ENCODE measurements at regions not wholly inside any gene's neighbourhood (a gene's known extent, or its start where the extent isn't known, plus 50 kb on each side); places are given as distances from the start of the nearest gene placed in this dataset.
"Not testable (repeated sequence)": the region's sequence is repeated elsewhere in the genome, so short reads cannot be mapped to it uniquely, and the experiment has no call there.

DNA sequence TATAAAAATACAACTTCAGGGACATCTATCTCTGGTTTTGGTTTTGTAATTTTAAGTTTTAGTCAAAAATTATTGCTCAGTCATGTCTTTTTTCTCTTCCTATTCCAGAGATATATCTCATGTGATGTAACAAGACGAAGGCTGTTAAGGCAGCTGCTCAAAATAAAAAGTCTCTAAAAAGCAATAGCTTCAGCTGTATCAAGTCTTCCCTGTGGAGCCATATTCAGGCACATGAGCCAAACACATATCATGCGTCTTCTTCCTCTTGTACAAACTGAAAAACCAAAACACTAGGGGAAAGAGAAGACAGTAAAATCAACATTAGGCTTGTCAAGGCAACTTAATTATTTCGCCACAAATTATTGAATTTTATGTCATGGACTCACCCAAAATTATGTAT, 240.7 kb downstream of the NRIP1 start:
- Histone ChIP-seq H3K36me3 (ENCODE audit: control insufficient read depth in 2 of 3, insufficient read depth in 3 of 3, low read length in 3 of 3) (no peaks in the 10 kb centered on the region), H3K9ac (ENCODE audit: low read length in 3 of 3) (no peak overlapping the region), H3K9me3 (ENCODE audit: control insufficient read depth in 2 of 3, insufficient read depth in 1 of 3, low read length in 3 of 3) (no peaks in the 10 kb centered on the region), H3K27ac (ENCODE audit: low read depth in 2 of 2, low read length in 2 of 2) (no peak overlapping the region), H3K27me3 (ENCODE audit: control insufficient read depth, insufficient read depth, low read length) (no peaks in the 10 kb centered on the region), H3K4me1 (ENCODE audit: control insufficient read depth in 2 of 3, insufficient read depth in 2 of 3, low read depth in 1 of 3, low read length in 3 of 3) (no peaks in the 10 kb centered on the region), H3K4me3 (ENCODE audit: low read length in 3 of 3) (no peak overlapping the region)
- no peak for FAIRE-seq
- intact Hi-C loops (cut with DNase I): no loop called here
- no peak for DNase-seq
- TF ChIP-seq, protein P1, sequence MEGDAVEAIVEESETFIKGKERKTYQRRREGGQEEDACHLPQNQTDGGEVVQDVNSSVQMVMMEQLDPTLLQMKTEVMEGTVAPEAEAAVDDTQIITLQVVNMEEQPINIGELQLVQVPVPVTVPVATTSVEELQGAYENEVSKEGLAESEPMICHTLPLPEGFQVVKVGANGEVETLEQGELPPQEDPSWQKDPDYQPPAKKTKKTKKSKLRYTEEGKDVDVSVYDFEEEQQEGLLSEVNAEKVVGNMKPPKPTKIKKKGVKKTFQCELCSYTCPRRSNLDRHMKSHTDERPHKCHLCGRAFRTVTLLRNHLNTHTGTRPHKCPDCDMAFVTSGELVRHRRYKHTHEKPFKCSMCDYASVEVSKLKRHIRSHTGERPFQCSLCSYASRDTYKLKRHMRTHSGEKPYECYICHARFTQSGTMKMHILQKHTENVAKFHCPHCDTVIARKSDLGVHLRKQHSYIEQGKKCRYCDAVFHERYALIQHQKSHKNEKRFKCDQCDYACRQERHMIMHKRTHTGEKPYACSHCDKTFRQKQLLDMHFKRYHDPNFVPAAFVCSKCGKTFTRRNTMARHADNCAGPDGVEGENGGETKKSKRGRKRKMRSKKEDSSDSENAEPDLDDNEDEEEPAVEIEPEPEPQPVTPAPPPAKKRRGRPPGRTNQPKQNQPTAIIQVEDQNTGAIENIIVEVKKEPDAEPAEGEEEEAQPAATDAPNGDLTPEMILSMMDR (IDR thresholded peaks at IDR 0.05; ENCODE audit: borderline replicate concordance, extremely low read depth, insufficient read depth): no peak

DNA sequence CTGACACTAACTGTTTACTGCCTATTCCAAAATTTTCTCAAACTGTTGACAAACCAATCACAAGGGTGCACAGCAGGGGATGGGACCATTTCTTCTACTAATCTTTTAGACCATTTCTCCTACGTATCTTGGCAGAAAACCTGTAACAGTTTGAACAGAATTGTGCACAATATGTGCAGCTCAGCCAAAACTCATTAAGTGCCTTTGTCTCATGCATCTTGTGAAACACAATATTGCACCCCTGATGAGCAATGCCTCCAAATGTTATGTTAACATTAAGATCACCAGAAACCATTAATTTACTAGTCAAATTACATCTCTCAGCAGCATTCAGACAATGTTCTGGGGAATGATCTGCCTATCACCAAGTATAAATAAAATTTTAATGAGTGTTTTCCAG, 247.5 kb downstream of the NRIP1 start:
- intact Hi-C loops (cut with DNase I): no loop called here
- H3K9ac ChIP-seq (ENCODE audit: low read length in 3 of 3): no peak overlapping the region
- H3K4me1 ChIP-seq (ENCODE audit: control insufficient read depth in 2 of 3, insufficient read depth in 2 of 3, low read depth in 1 of 3, low read length in 3 of 3): no peaks in the 10 kb centered on the region
- no peaks in the 10 kb centered on the region for H3K27me3 ChIP-seq (ENCODE audit: control insufficient read depth, insufficient read depth, low read length)
- no peak overlapping the region for H3K27ac ChIP-seq (ENCODE audit: low read depth in 2 of 2, low read length in 2 of 2)
- FAIRE-seq (no peak), DNase-seq (peak in 2 of 5 donors; percentile 6)
- peaks cover 0 to 3% (median 2%) of the 10 kb centered on the region in 3 donors for H3K9me3 ChIP-seq (ENCODE audit: control insufficient read depth in 2 of 3, insufficient read depth in 1 of 3, low read length in 3 of 3)
- TF ChIP-seq, protein P1 (IDR thresholded peaks at IDR 0.05; ENCODE audit: borderline replicate concordance, extremely low read depth, insufficient read depth): no peak
- H3K36me3 ChIP-seq (ENCODE audit: control insufficient read depth in 2 of 3, insufficient read depth in 3 of 3, low read length in 3 of 3): no peaks in the 10 kb centered on the region
- no peak overlapping the region for H3K4me3 ChIP-seq (ENCODE audit: low read length in 3 of 3)

DNA sequence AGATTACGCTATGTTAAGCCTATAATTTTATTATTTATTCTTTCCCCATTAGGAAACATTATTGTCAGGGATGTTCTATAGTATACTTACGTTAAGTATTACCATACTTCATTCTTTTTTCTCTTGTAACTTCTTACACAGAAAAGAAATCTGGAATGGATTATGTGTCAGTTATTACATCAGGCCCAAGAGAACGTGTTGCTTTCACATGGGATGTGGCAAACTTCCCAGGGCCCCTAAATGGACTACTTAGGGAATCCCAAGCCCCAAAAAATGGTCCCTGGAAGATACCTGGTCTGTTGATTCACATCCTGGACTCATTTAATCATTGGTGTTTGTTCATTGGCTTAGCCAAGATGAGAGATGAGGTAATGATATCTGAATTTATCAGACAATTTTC, 249.8 kb downstream of the NRIP1 start:
- FAIRE-seq (no peak), DNase-seq (no peak)
- Histone ChIP-seq H3K9ac (ENCODE audit: low read length in 3 of 3) (no peak overlapping the region), H3K27me3 (ENCODE audit: control insufficient read depth, insufficient read depth, low read length) (no peaks in the 10 kb centered on the region), H3K4me1 (ENCODE audit: control insufficient read depth in 2 of 3, insufficient read depth in 2 of 3, low read depth in 1 of 3, low read length in 3 of 3) (no peaks in the 10 kb centered on the region), H3K9me3 (ENCODE audit: control insufficient read depth in 2 of 3, insufficient read depth in 1 of 3, low read length in 3 of 3) (peaks cover 0 to 11% (median 2%) of the 10 kb centered on the region in 3 donors), H3K27ac (ENCODE audit: low read depth in 2 of 2, low read length in 2 of 2) (no peak overlapping the region), H3K4me3 (ENCODE audit: low read length in 3 of 3) (no peak overlapping the region), H3K36me3 (ENCODE audit: control insufficient read depth in 2 of 3, insufficient read depth in 3 of 3, low read length in 3 of 3) (no peaks in the 10 kb centered on the region)
- TF ChIP-seq, protein P1 (IDR thresholded peaks at IDR 0.05; ENCODE audit: borderline replicate concordance, extremely low read depth, insufficient read depth): no peak
- intact Hi-C loops (cut with DNase I): no loop called here

DNA sequence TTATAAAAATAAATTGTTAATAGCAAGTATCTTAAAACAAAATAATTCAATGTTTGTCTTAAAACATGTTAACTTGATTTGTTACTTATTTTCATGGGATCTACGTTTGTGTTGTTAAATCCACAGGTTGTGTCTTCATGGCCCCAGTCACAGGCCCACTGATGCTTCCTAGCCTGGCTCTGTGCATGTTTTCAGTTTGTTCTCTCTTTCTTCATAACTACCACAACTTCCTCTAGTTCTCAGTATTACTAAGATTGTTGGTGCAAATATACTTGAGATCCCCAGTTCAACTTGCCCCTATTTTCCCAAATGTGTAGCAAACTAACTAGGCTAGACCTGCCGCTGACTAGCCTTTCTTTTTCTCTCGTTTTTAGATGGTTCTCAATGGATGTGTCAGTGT, 250.5 kb downstream of the NRIP1 start:
- H3K9me3 ChIP-seq (ENCODE audit: control insufficient read depth in 2 of 3, insufficient read depth in 1 of 3, low read length in 3 of 3): peaks cover 0 to 11% (median 2%) of the 10 kb centered on the region in 3 donors
- DNase-seq: no peak
- TF ChIP-seq, protein P1 (IDR thresholded peaks at IDR 0.05; ENCODE audit: borderline replicate concordance, extremely low read depth, insufficient read depth): no peak
- no peak overlapping the region for H3K4me3 ChIP-seq (ENCODE audit: low read length in 3 of 3)
- no peak overlapping the region for H3K9ac ChIP-seq (ENCODE audit: low read length in 3 of 3)
- no peak for FAIRE-seq
- H3K27ac ChIP-seq (ENCODE audit: low read depth in 2 of 2, low read length in 2 of 2): no peak overlapping the region
- H3K4me1 ChIP-seq (ENCODE audit: control insufficient read depth in 2 of 3, insufficient read depth in 2 of 3, low read depth in 1 of 3, low read length in 3 of 3): no peaks in the 10 kb centered on the region
- H3K36me3 ChIP-seq (ENCODE audit: control insufficient read depth in 2 of 3, insufficient read depth in 3 of 3, low read length in 3 of 3): no peaks in the 10 kb centered on the region
- intact Hi-C loops (cut with DNase I): no loop called here
- no peaks in the 10 kb centered on the region for H3K27me3 ChIP-seq (ENCODE audit: control insufficient read depth, insufficient read depth, low read length)

DNA sequence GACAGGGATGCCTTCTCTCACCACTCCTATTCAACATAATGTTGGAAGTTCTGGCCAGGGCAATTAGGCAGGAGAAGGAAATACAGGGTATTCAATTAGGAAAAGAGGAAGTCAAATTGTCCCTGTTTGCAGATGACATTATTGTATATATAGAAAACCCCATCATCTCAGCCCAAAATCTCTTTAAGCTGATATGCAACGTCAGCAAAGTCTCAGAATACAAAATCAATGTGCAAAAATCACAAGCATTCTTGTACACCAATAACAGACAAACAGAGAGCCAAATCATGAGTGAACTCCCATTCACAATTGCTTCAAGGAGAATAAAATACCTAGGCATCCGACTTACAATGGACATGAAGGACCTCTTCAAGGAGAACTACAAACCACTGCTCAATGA, 258.1 kb upstream of the SAMSN1 start:
- H3K36me3 ChIP-seq (ENCODE audit: control insufficient read depth in 2 of 3, insufficient read depth in 3 of 3, low read length in 3 of 3); H3K4me3 ChIP-seq (ENCODE audit: low read length in 3 of 3); H3K9ac ChIP-seq (ENCODE audit: low read length in 3 of 3); H3K4me1 ChIP-seq (ENCODE audit: control insufficient read depth in 2 of 3, insufficient read depth in 2 of 3, low read depth in 1 of 3, low read length in 3 of 3); intact Hi-C loops (cut with DNase I); H3K27ac ChIP-seq (ENCODE audit: low read depth in 2 of 2, low read length in 2 of 2); FAIRE-seq; H3K9me3 ChIP-seq (ENCODE audit: control insufficient read depth in 2 of 3, insufficient read depth in 1 of 3, low read length in 3 of 3); DNase-seq; H3K27me3 ChIP-seq (ENCODE audit: control insufficient read depth, insufficient read depth, low read length): not testable (repeated sequence)

All from kidney (tissue), 13 donors.